Astrocyte of the cerebellum (primary cell): ENCODE measurements at regions not wholly inside any gene's neighbourhood (a gene's known extent, or its start where the extent isn't known, plus 50 kb on each side); places are given as distances from the start of the nearest gene placed in this dataset.

Experiments
- DNase-seq: peaks from one replicate; pipeline ENCODE4 v3.0.0-alpha.2; 2011; ENCODE audit warnings: low read depth
- H3K4me3 ChIP-seq: 2 replicates; pipeline ENCODE4 v1.5.1; 2011; ENCODE audit warnings: mild to moderate bottlenecking, low read depth, low read length, moderate library complexity
- CTCF ChIP-seq: IDR thresholded peaks from 2 replicates; pipeline ENCODE4 v1.5.1; 2012; ENCODE audit warnings: low read length, low read depth, moderate library complexity, mild to moderate bottlenecking; ENCODE audit errors: missing control alignments
- in situ Hi-C: cut with HindIII; loops from 2 replicates; pipeline ENCODE4 v1.10.0; 2017; ENCODE audit warnings: low sequenced_read_pairs

- no peak for DNase-seq
- no peak overlapping the region for H3K4me3 ChIP-seq
- in situ Hi-C loops = no loop called here
- TF ChIP-seq CTCF = no peak
Observed at GRCh38 chr2:145059343-145059742, 539.4 kb upstream of the ZEB2 start.

GRCh38 chr2:145058457-145058856 lies 538.5 kb upstream of the ZEB2 start:
- H3K4me3 ChIP-seq = no peak overlapping the region
- in situ Hi-C loops = no loop called here
- no peak for DNase-seq
- no peak for TF ChIP-seq CTCF

GRCh38 chr2:145055651-145056050 lies 535.7 kb upstream of the ZEB2 start:
- no peak for TF ChIP-seq CTCF
- in situ Hi-C loops = no loop called here
- no peak for DNase-seq
- H3K4me3 ChIP-seq = no peak overlapping the region

GRCh38 chr2:145050134-145050533 lies 530.2 kb upstream of the ZEB2 start:
- in situ Hi-C loops = no loop called here
- no peak for DNase-seq
- H3K4me3 ChIP-seq = no peak overlapping the region
- TF ChIP-seq CTCF = no peak

GRCh38 chr2:145049475-145049874 lies 529.6 kb upstream of the ZEB2 start:
- DNase-seq = no peak
- no peak for TF ChIP-seq CTCF
- in situ Hi-C loops = no loop called here
- H3K4me3 ChIP-seq = no peak overlapping the region

GRCh38 chr2:145047554-145047953 lies 527.6 kb upstream of the ZEB2 start:
- in situ Hi-C loops = no loop called here
- no peak for TF ChIP-seq CTCF
- no peak for DNase-seq
- H3K4me3 ChIP-seq = no peak overlapping the region

GRCh38 chr2:145044491-145044890 lies 524.6 kb upstream of the ZEB2 start:
- no peak overlapping the region for H3K4me3 ChIP-seq
- no peak for TF ChIP-seq CTCF
- DNase-seq = no peak
- in situ Hi-C loops = no loop called here
